ENCODE measurements at regions not wholly inside any gene's neighbourhood (a gene's known extent, or its start where the extent isn't known, plus 50 kb on each side); places are given as distances from the start of the nearest gene placed in this dataset.

DNA sequence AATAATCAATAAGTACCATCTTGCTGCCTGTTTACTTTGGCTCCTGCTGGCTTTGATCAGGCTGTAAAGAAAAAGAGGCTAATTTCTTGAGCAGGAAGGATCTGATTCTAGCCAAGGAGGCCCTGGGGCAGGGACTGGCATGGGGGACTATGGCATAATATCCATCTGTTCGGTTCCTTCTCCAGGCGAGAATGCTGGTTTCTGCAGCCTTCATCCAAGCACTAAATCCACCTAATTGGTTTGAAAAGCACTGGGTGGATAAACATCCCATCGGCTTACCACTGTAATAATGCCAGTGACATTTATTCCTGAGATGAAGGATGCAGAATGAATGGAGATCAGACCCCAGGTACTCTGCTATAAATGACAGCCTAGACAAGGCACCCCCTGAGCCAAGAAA lies 180.0 kb upstream of the ASIC2 start:
- DNase-seq (ENCODE audit: low read depth in 1 of 2, low spot score in 1 of 2), result no peak

DNA sequence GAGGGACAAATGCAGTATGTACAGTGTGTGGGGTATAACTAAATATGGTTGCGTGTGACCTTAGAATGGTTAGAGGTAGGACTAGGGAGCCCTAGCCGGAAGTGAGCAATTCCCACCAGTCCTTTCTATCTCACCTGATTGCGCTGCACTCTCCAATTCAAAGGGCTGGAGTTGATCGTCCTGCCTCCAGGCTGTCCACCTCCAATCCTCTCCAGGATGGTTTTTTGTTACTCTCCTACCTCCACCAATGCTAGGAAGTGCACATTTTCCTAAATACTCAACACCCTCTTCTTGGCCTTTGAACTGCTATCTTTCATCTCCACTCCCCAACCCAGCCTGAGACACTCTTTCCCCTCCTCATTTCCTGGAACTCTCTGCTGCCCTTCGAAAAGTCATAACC lies 181.7 kb upstream of the ASIC2 start:
- no peak for DNase-seq (ENCODE audit: low read depth in 1 of 2, low spot score in 1 of 2)

DNA sequence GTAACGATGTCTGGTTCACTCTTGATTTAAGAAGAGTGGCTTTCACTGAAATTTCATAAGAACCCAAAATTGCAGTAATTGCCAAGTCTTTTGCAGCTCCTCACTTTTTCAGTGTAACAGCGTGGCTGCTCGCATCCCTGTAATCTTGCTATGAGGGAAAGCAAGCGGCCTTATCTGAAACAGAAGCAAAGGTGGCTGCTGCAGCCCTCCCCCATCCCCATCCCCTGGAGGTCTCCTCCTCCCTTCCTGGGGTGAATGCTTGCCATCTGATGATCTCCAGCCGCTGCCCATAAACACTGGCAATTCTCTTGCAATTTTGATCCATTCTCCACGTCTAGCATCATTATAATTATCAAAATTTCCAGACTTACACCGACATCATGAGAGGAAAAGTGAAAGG lies 182.5 kb upstream of the ASIC2 start:
- no peak for DNase-seq (ENCODE audit: low read depth in 1 of 2, low spot score in 1 of 2)

DNA sequence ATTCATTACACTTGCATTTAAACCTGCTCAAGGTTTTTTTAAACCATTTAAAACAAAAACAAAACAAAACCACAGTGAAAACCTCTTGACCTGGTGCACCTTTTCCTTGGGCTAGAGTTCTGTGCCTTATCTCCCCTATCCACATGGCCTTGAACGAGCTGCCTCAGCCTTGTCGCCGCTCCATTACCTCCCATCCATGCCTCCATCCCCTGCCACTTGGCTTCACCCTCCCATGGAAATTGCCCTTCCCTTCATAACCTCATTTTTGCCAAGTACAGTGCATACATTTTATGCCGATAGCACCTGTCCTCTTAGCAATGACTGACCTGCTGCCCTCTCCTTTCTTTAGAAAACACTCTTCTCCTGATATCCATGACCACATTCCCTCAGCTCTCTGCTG lies 188.6 kb upstream of the ASIC2 start:
- no peak for DNase-seq (ENCODE audit: low read depth in 1 of 2, low spot score in 1 of 2)

DNA sequence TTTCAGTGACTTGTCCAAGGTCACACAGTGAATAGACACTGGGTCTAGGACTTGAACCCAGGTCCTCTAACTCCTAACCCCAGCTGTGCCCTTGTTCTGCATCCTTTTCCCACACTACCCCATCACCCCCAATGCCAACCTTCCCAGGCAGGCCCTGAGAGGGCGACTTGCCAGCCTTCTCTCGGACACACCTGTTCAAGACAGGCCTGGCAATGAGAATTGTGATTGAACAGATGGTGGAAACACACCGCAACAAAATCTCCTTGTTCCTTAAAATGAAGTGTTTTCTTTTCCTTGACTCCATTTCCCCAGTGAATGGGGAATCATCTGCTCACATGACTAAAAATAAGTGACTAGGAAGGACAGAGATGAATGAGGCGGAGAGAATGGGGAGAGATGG lies 189.5 kb upstream of the ASIC2 start:
- no peak for DNase-seq (ENCODE audit: low read depth in 1 of 2, low spot score in 1 of 2)

DNA sequence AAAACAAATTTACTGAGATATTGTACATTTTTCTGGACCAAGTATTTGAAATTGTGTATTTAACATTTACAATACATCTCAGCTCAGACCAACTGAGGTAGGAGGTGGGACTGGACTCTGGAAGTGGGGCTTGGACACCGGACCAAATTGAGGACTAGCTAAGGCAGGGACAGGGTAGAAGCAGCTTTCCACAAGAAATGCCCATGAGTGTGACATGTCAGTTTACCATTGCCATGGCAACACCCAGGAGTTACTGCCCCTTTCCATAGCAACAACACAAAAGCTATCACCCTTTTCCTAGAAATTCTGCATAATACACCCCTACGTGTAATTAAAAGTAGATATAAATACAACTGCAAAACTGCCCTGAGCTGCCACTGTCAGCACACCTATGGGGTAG lies 191.5 kb upstream of the ASIC2 start:
- no peak for DNase-seq (ENCODE audit: low read depth in 1 of 2, low spot score in 1 of 2)

DNA sequence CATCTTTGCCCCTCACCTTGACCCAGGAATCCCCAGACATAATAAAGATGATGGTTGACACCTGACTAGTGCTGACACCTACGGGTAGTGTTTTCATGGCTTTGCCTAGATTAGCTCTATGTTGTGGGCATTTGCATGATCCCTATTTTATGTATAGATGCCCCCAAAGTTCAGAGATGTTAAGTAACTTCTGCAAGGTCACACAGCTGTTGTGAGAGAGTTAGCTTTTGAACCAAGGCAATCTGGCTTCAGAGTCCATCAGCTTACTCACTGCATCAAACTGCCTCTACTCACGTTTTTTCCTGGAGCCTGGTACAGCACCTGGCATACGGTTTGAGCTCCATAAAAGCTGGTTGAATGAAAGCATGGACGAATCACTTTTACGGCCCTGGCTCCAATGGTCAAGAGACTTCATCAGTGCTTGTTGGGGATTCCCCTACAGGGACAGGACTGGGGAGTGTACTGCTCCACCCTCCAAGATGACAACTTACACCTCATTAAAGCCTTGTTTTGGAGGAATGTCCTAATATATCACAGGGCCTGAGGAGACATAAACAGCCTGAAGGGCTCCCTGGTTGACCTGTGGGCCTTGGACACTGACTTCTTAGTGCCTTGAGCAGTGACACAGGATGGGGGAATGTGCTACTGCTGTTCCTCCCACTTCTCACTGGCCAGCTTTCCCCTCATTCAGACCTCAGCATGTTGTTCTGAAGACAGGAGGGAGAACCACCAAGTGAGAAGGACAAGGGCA lies 193.2 kb upstream of the ASIC2 start:
- DNase-seq (ENCODE audit: low read depth in 1 of 2, low spot score in 1 of 2), result no peak

DNA sequence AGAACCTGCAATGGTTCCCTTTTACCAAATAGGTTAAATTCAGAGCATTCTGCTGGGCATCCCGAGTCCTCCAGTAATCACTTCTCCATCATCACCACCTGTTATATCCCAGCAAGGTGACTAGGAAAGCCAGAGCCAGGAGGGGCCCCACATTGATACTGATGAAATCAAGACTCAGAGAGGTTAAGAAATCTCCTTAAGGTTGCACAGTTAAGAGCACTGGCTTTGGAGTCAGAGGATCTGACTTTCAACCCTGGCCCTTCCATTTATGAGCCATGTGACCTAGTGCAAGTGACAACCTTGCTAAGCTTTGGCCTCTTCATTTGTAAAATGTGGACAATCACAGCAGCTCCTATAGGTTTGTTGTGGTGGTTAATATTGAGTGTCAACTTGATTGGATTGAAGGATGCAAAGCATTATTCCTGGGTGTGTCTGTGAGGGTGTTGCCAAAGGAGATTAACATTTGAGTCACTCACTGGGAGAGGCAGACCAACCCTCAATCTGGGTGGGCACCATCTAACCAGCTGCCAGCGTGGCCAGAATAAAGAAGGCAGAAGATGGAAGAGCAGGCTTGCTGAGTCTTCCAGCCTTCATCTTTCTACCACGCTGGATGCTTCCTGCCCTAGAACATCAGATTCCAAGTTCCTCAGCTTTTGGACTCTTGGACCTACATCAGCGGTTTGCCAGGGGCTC lies 194.2 kb upstream of the ASIC2 start:
- no peak for DNase-seq (ENCODE audit: low read depth in 1 of 2, low spot score in 1 of 2)

DNA sequence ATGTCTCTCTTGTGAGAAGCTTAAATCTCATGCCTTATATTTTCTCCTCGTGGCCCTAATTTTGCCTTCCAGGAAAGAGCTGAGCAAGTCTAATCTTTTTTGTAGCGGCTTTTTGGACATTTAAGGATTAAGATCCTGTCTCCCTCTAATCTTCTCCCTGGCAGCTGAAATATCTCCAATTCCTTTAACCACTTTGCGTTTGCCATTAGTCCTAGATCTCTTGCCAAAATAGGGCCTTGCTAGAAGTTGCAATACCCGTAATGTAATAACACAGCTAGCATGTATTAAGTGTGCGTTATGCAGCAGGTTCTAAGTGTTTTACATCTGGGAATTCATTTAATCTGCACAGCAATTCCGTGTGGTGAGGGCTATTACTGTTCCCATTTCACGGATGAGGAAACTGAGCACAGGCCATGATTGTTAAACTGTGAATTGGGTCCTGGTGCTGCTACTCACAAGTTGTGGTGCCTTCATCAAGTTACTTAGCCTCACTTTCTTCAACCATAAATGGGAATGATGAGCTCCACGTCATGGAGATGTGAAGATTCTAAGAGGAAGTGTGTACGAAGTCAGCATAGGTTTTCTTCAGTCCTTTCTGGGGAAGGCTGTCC lies 198.9 kb upstream of the ASIC2 start:
- no peak for DNase-seq (ENCODE audit: low read depth in 1 of 2, low spot score in 1 of 2)

DNA sequence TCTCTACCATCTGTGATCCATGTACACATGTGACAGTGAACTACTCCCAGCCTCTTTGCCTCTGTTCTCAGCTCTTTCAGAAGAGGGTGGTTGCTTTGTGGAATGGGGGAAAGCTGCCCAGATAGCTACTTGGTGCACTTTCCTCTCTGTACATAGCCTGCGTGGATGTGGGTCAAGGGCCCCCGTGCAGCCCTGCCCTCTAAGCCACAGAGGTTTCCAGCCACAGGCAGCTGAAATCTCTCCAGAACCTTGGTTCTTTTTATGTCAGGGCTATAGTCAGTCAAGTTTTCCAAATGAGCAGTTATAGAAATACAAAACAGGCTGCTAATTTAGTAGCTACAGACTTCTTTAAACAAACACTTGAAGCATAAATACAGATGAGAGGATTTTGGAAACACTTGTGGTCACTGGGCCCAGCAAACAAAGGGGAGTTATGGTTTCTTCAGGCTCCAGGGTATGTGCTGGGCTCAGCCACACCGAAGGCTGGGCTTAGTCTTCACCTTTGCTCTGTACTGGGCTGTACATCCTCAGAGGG lies 199.7 kb upstream of the ASIC2 start:
- DNase-seq (ENCODE audit: low read depth in 1 of 2, low spot score in 1 of 2), result no peak

DNA sequence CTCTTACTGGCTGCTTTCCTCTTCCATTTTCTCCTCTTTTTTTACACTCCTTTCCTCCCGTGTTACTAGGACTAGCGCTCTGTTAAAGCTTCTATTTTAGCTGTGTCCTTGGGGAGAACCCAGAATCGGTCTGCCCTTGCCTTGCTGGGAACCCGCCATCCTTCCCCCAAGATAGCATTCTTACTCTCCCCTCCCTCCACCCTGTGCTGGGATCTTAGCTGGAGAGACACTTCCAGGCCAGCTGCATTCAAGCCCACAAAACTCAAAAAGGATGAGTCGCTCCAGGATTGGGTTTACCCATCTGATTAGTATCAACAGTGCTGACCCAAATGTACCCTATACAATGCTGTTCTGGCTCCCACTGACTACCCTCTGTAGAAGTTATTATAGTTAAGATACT lies 200.5 kb upstream of the ASIC2 start:
- DNase-seq (ENCODE audit: low read depth in 1 of 2, low spot score in 1 of 2), result no peak

DNA sequence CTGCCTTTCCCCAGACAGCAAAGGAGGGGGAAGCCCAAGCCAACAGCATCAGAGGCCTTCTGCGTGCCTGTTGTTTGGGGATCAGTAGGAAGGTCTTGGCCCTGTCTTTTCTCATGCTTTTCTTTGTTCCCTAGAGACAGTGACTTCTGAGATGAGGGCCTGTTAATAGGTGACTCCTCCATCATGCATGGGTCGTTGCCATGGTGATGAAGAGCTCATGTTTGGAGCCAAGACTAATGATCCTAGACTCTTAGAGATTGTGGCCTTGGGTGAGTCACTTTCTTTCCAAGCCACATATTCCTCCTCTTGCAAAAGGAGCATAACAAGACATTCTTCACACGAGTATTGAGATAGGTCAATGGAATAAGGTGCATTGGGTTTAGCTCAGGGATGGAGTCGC lies 201.1 kb upstream of the ASIC2 start:
- DNase-seq (ENCODE audit: low read depth in 1 of 2, low spot score in 1 of 2), result no peak

DNA sequence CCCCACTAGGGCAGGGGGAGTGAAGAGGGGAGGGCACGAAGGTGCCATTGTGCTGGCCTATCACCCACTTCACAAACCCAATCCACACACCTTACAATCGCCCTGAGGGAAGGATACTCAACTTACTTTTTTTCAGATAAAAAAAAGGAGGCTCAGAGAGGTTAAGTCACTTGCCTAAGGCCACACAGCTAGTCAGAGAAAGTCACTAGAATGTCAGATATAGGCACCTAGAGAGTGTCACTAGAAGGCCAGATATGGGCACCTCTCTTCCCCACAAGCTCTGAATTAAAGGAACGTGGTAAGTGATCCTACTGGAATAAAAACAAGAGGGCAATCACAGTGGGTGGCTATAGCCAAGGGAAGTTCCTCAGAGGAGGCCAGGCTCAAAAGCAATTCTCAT lies 204.5 kb upstream of the ASIC2 start:
- no peak for DNase-seq (ENCODE audit: low read depth in 1 of 2, low spot score in 1 of 2)

DNA sequence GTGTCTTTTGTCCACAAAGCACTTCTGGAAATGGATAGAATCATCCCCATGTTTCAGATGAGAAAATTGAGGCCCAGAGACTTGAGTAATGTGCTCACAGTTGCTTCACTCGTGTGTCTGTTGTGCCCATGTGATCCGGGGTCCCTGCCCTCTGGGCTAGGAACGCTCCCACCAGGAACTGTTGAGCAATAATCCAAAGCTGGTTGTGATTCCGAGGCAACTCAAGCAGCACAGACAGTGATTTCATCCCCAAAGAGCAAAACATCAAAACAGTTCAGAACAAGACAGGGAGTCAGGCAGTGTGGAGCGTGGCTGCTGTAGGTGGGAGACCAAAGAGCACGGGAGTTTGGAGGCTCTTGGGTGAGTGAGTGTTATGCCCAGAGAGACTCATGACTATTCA lies 205.0 kb upstream of the ASIC2 start:
- DNase-seq (ENCODE audit: low read depth in 1 of 2, low spot score in 1 of 2), result no peak

DNA sequence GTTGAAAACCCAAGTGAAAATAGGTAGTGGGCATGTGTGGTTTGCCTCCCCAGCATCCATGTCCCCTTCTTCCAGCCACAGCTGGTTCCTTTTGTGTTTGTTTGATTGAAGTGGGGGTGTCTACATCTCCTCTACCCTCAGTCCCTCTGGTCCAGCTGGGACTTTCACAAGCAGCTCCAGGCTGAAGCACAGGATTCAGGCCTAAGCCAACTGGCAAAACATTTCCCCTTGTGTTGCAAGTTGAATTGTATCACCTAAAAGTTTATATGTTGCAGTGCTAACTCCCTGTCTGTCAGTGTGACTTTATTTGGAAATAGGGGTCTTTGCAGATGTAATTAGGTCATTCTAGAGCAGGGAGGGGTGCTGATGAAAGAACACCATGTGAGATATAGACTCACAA lies 205.9 kb upstream of the ASIC2 start:
- DNase-seq (ENCODE audit: low read depth in 1 of 2, low spot score in 1 of 2), result no peak

DNA sequence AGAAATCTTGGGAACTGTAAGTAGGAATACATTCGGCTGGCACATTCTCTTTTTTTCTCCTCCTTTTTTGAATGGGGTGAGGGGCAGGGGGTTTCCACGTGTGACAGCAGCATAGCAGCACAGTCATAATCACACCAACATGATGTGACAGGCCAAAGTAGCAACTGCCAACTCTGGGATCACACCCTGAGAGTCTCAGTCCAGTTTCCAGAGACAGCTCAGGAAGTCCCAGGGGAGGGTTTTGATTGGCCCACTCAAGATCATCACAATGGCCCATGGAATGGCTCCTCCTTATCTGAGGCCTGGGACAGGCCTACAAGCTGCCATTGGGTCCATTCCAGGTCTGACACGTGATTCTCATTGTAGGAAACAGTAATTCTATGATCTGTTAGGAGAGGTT lies 207.1 kb upstream of the ASIC2 start:
- DNase-seq (ENCODE audit: low read depth in 1 of 2, low spot score in 1 of 2), result no peak

DNA sequence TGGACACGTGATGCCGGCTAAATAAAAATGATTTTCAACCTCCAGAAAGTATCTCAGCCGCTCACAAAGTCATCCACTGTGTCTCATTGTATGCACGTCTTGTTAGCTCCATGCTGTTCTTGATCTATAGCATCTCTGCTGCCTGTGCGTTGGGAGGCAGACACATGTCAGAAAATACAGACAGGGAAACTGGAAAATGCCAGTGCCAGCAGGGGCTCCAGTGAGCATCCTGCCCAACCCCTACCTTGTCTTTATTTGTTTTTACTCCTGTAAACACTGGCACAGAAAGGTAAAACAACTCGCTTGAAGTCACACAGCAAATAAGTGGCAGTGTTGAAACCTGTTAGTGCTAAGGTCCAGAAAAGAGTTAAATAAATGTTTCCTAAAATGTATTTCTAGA lies 208.1 kb upstream of the ASIC2 start:
- no peak for DNase-seq (ENCODE audit: low read depth in 1 of 2, low spot score in 1 of 2)

DNA sequence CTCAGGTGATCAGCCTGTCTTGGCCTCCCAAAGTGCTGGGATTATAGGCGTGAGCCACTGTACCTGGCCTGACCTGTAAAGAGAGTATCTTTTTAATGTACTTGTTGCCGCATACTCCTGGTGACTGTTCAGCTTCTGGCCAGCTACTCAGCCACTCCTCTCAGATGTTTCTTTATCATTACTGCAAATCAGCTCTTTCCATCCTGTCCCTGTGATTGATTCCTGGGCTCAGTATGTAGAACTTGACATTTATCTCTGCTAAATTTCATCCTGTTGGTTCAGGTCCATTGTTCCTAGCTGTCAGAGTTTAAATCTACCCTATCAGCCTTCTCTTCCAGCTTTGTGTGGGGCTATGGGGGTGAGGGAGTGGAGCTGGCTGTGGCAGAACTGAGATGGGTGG lies 211.5 kb upstream of the ASIC2 start:
- no peak for DNase-seq (ENCODE audit: low read depth in 1 of 2, low spot score in 1 of 2)

DNA sequence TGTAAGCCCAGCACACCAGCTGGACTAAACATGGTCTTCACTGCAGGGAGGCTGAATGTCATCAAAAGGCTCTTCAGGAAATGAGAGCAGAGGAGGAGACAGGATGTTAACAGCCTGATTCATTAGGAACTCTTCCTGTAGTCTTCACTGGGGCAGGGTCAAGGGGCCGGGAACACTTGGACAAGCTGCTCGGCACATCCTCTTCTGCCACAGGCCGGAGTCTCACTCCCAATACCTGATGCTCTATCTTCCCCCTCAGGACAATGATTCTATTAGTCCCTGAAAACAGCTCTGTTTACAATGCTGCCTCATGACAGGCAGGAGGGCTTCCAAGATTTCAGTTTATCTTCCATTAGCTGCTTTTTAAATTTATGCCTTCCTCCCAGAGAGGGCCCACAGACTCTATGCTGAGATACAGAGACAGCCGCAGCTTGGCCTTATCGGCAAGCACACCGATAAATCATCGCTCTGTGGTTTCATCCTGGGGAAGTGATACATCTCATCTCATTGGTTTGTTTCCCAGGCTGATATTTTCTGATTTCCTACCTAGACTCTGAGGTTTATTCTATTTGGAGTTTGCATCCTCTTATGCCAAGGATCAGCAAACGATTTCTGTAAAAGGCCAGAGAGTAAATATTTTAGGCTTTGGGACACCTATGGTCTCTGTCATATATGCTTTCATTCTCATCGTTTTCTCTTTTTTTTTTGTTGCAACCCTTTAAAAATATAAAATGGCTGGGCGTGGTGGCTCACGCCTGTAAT lies 214.0 kb upstream of the ASIC2 start:
- DNase-seq (ENCODE audit: low read depth in 1 of 2, low spot score in 1 of 2), result no peak

DNA sequence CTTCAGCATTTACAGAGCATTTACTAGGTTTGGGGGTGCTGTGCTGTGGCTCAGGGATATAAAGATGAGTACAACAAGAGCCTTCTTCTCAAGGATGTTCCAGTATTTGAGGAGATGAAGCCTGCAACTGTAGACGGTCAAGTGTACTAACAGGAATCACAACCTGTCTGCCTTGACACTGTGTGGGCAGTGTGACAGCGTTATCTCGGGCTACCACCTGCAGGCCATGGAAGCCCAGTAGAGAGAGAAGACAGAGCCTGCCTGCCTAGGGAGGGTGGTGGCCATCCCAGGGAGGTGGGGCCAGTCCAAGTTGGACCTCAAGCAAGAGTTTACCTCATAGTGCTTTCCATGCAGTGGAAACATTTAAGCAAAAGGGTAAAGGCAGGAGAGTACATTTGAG lies 215.1 kb upstream of the ASIC2 start:
- no peak for DNase-seq (ENCODE audit: low read depth in 1 of 2, low spot score in 1 of 2)

DNA sequence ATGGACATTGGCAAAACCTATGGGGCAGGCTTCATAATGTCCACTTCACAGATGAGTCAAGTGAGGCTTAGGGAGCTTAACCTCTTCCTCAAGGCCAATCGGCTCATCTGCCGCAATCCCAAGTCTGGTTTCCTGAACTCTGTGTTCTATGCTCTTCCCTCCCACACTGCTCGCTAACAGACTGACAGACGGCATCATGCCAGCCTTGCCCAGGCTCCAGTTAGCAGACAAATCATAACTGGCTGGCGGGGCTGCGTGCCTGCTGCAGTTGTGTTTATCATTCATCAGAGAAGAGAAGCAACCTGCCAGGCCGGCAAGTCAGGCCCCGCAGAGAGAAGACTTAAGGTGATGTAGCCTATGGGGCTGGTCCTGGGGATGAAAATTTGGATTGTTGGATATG lies 216.2 kb upstream of the ASIC2 start:
- no peak for DNase-seq (ENCODE audit: low read depth in 1 of 2, low spot score in 1 of 2)

DNA sequence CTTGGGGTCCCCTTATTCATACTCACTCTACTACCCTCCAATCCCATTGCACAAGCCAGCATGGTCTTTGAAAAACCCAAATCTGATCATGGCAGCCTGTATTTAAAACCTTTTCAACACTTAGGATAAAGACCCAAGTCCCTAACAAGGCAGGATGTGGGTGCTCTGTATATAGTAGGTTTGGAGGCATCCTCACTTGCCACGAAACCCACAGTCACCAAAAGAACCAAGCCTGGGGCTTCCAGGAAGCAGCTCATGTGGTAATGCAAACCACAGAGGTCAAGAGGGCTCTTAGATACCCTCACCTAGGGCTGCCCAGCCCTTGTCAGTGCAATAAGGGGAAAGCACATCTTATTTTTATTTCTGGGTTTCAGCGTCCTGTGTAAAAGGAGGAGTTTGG lies 218.6 kb upstream of the ASIC2 start:
- no peak for DNase-seq (ENCODE audit: low read depth in 1 of 2, low spot score in 1 of 2)

Data from activated CD4-positive, alpha-beta T cell treated with anti-CD3 and anti-CD28 coated beads, Interleukin-2, amount 50 U/mL, for 24 hours (primary cell).